NCI-H187 (cell line): ENCODE measurements at regions not wholly inside any gene's neighbourhood (a gene's known extent, or its start where the extent isn't known, plus 50 kb on each side); places are given as distances from the start of the nearest gene placed in this dataset.

Experiments
- DNase-seq, 2 experiments: peaks; one replicate each; lab custom pipeline; 2025; lab: John Stamatoyannopoulos, UW

DNA sequence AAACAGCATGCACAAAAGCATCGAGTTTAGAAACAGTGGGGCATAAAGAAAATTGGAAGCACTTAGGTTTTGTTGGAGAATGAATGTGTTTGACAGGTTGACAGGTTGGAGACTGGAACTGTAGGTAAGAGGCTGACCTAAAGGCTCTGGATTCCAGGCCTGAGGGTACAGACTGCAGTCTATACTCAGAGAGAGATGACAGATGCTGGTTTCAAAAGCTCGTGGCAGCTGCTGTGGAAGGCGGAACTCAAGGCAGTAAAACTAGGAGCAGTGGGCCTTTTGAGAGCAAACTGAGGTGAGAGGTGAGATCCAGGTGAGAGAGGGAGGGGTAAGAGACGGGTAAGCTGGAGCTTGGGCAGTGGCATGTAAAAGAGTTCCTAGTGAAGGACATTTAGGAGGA is 415.2 kb downstream of the TRIML1 start:
- no peak for DNase-seq

GRCh38 chr4:188573104-188573503 is 433.9 kb downstream of the TRIML1 start:
- DNase-seq = no peak

GRCh38 chr4:188578657-188579056 is 439.4 kb downstream of the TRIML1 start:
- DNase-seq = no peak

DNA sequence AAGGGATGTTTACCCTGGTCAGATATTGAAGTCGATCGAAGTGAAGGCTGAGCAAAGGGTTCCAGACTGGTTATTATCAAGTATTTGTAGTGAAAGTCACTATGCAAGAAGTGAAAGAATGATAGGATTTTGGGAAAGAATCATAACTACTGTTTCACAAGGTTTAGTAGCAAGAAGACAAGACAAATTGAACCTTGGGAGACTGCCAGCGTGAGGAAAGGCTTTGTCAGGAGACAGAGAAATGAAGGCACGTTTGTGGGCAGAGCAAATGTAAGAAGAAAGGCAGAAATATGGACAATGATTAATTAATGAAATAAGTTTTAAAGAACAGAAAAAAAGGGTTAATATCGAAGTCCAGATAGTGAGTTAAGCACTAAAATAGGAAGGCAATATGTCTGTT is 456.8 kb downstream of the TRIML1 start:
- no peak for DNase-seq

DNA sequence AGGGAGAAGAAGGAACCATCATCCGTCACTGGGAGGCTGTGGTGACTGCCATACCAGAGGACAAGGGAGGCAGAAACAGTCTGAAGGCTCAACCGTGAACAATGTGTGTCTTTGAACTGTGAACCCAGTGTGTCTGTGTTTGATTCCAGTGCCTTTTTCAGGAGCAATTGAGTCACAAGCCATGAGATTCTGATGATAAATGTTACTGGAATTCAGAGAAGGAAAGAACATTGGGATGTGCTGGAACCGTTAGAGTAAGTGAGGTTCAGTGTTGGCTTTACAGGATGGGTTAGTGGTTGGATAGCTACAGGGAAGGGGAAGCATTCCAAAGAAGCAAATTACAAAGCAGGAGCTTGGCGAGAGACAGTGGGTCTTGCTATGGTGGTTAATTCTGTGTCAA is 464.4 kb downstream of the TRIML1 start:
- DNase-seq = no peak

GRCh38 chr4:188606635-188607034 is 467.4 kb downstream of the TRIML1 start:
- DNase-seq = no peak

- DNase-seq = no peak
These were observed 471.9 kb downstream of the TRIML1 start for GRCh38 chr4:188611143-188611542.

- DNase-seq = no peak
These were observed 473.4 kb downstream of the TRIML1 start for GRCh38 chr4:188612659-188613058.

- DNase-seq = no peak
These were observed 474.7 kb downstream of the TRIML1 start for GRCh38 chr4:188613976-188614375.

DNA sequence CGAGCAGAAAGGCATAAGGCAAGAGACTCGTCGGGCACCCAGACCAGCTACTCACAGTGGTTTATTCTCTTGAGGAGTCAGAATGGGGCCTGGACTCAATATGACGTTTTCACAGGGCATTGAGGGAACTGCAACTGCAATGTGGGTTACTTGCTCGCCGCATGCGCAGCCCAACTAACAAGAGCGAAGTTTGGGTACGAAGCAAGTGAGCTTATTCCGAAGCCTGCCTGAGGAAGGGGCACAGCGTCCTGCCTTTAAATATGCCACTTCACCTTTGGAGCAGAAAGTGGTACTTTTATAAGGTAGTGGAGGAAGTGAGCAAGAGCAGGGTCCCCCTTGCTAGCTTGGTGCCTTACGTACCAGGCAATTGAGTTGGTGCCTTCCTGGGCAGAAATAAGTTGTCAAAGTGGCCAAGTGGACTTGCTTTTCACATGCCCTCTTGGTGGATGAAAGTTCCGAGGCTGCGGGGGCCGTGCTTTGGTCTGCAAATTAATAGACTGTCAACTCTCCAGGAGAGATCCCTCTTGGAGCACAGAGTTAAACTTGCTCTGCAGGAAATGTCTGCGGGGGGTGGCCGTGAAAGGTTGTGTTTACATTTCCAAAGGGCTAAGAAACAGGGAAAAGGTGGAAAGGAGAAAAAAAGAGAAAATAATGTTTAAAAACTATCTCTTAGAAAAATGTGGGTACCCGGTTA is 480.4 kb downstream of the TRIML1 start:
- no peak for DNase-seq

DNA sequence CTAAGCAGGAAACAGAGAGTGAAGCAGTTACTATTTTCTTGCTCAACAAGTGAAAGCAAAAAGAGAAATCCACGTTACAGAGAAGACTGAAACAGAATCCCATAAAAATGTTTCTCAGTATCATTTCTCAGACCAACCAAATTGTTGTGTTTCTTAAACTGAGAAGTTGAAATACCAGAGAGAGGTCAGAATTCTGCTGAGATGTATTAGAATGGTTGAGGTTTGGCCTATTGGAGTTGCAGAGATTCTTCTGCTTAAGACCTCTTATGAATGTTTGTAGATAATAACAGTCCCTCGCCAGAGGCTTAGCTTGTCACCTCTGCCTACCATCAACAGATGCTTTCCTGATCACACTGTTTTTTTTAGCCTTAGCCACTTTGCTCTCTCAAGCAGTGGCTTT is 481.4 kb downstream of the TRIML1 start:
- DNase-seq = no peak

DNA sequence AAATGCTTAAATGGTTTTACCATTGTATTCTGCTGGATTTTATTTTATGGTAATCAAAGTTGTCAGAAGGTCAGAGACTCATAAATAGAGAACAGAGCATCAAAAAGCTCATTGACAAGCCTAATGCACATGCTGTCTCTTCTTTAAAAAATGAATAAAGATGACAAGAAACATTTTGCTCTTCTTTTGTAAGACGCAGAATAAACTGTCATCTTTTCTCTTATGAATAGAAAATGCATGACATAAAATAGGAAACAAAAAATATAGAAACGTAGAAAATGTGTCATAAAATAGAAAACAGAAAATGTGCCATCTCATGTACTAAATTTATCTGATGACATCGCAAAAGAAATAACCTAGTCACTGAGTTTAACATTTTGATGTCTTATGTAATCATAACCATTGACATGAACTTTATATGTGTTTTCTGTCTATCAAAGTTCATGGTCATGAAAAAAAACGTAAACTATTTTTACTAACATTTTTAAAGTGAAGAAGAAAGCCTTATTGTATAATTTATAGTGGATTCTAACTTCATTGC is 484.1 kb downstream of the TRIML1 start:
- DNase-seq = no peak

GRCh38 chr4:188624370-188624769 is 485.1 kb downstream of the TRIML1 start:
- DNase-seq = no peak

DNA sequence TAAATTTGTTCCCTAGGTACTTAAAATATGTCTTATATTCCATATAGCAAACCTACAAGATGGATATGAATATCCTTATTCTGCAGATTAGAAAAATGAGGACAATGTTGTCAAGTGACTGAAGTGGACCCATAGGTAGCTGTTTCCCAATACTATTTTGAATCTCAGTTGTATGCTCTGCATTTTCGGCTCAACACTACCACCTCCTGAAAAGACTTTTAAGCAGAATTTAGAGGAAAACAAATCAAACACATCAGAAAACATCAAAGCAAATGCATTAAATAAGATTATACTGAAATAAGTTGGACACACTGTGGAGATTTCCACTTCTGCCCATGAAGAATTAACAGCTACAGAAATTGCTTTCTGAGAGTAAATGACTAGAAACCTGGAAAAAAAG is 488.7 kb downstream of the TRIML1 start:
- no peak for DNase-seq

DNA sequence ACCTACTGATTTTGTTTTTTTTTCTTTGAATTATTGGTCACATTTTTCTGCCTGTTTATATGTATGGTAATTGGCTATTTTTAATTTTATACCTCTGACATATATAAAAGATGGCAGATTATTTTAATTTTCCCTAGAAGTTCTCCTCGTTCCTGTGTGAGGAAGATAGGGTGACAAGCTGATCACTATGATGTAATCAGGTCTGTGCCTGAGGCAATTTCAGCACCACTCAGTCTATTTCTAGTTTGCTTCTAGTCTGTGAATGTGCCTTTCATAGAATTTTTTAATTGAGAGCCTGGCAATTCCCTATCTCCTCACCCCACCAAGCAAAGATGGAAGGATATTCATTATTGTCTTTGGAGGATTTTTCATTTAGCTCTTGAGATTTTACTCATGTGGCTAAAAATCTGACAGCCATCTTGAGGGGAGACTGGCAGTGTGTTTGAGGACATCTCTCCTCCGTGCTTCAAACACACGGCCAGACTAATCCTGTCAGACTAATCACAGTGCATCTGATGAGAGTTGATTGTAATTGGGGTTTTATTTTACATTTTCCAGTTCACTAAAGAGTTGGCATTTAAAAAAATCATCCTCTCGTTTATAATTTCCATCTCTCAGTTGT is 500.3 kb downstream of the TRIML1 start:
- DNase-seq = no peak

DNA sequence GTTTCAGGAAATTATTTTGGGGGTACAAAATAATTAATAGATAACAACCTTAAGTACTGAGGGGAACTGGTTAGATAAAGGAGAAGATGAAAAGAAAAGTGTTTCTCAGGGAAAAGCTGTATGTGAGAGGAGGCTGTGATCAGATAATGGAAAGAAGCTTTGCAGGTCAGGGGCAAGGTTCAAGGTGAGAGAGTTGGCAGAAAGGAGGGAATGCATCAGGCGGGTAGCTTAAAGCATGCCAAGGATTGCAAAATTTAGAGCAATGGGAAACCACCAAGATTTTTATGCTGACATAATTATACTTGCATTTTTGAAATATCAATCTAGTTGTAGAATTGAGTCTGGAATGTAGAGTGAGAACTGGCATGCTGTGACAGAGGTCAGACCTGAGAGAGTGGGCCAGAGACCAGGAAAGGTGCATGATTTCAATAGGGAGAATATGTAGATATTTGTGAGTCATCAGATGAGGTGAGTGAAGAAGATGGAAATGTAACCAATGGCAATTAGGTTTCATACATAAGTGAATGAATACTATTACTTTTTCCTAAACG is 508.7 kb downstream of the TRIML1 start:
- no peak for DNase-seq

DNA sequence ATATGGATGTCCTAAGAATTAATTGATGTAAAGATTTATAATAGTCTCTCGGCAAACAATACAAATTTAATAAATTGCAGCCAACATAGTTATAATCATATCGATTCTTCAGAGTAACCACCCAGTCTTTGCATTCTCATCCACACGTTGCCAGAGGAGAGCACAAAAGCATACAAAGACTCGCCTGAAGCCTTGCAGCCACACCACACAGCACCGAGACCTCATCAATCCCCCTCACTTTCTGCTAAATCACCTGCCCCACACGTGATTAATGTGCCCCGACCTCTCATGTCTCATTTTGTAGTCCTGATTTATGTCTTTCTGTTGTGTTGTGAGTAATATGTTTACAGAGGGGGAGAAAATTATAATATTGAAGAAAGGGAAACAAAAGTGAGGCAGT is 510.4 kb downstream of the TRIML1 start:
- no peak for DNase-seq

GRCh38 chr4:188650516-188650915 is 511.3 kb downstream of the TRIML1 start:
- no peak for DNase-seq

DNA sequence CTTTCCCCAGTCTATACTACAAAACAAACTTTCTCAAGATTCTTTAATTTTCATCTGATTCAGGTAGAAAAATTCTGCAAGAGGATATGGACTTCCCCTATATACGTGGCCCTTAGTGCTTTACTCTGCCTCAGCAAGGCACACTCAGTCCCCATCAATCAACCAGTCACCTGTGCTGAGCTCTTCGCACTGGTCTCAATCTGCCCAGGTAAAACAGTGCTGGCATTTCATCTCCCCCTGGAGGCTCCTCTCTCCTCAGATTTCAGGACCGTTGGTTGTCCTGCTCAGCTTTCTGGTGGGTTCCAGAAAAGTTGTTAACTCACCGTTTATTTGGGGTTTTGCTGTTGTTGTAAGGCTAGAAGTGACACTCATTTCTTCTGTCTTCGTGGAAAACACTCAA is 518.1 kb downstream of the TRIML1 start:
- DNase-seq = no peak

DNA sequence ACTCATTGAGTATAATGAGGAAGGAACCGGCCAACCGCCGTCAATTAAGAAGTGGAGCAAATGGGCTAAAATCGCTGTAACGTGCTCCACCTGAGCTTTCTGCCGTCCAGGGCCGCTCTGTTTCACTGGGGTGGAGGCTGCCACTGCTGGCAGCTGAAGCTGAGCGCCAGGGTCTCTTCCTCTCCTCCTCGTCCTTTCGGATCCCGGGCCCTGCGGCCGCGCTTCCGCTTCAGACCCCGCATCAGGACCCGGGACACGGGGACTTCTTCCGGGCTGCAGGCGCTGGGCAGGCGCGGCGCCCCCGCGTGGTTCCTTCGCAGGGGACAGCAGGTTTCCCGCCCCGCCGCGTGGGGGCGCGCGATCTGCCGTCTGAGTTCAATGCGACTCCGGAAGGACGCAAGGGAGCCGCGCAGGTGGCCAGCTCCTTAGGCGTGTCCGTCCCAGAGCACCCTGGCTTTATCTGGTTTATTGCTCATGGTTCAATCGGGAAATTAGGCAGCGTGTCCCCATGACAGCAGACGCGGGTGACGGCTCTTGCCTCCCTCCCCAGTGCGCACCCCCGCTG is 519.8 kb downstream of the TRIML1 start:
- no peak for DNase-seq

DNA sequence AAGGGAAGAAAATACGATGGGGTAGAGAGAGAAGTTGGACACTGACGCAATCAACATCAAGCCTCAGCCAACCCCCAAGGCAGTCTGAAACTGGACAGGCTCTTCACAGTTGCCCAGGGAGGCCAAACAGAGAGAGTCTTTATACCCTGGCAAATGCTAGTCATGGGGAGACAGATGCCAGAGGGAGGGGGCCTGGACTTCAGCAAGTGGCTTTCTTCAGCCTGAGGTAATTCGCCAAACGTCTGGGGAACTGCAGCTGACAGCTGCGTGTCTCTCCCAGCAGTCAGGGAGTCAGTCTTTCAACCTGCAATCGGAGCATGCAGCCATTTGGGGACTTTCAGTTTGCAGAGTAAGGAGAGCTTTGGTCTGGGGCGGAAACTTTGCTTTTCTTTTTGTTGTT is 521.6 kb downstream of the TRIML1 start:
- DNase-seq = no peak

DNA sequence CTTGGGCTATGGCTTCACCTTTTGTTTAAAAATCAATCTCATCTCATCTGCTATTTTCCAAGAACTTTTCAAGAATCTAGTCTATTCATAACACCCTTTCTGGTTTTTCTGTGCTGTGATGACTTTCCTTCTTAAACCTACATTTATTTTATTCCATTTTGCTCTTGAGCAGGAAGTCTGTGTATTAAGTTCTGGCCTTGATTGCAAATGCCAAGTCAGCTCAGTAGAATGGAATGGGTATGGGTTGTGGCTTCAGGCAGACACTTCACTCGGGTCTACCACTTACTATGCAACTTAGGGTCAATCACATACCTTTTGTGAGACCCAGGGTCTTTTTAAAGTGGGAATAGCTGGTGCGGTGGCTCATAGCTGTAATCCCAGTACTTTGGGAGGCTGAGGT is 522.3 kb downstream of the TRIML1 start:
- DNase-seq = no peak

DNA sequence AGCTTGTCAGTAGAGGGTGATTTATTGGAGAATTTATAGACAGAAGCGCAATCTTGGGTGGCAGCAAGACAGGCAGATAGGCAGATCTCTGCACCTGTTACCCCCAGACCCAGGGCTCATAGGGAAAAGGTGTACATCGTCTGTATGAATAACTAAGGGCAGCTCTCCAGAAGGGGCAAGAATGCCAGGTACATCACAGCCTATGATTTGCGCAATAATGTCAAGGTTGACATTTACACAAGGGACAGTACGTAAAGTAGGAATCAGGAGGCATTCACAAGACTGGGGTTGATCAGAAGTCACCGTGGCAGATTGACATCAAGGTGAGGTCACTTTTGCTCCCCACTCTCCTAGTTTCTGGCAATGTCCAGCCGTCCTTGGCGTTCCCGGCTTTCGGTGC is 524.1 kb downstream of the TRIML1 start:
- DNase-seq = no peak
